Karpas-422 (cell line): ENCODE measurements at regions not wholly inside any gene's neighbourhood (a gene's known extent, or its start where the extent isn't known, plus 50 kb on each side); places are given as distances from the start of the nearest gene placed in this dataset.
A peak's percentile ranks its signal among the peaks of the same experiment; 100 is the strongest.
"Not testable (repeated sequence)": the region's sequence is repeated elsewhere in the genome, so short reads cannot be mapped to it uniquely, and the experiment has no call there.

Source experiments
- DNase-seq: peaks from one replicate; pipeline ENCODE4 v3.0.0-alpha.2; 2015
- H2AFZ ChIP-seq: fragments of 200-600 bp; sonication (generic); 2 replicates; pipeline ENCODE4 v1.6.1; 2014; ENCODE audit warnings: antibody characterized with exemption, low read length, mixed read lengths
- H3K27ac ChIP-seq: fragments of 200-600 bp; sonication (generic); 2 replicates; pipeline ENCODE4 v1.5.1; 2014; ENCODE audit warnings: mild to moderate bottlenecking, low read length, moderate library complexity
- H3K27me3 ChIP-seq: fragments of 200-600 bp; sonication (generic); 2 replicates; pipeline ENCODE4 v1.6.1; 2014; ENCODE audit warnings: low read length, mixed read lengths
- H3K36me3 ChIP-seq: fragments of 200-600 bp; sonication (generic); 2 replicates; pipeline ENCODE4 v1.6.1; 2014; ENCODE audit warnings: low read length, mixed read lengths; ENCODE audit not compliant: insufficient read depth
- H3K4me1 ChIP-seq: fragments of 200-600 bp; sonication (generic); 2 replicates; pipeline ENCODE4 v1.6.1; 2014; ENCODE audit warnings: mild to moderate bottlenecking, low read length, mixed read lengths
- H3K4me2 ChIP-seq: fragments of 200-600 bp; sonication (generic); 2 replicates; pipeline ENCODE4 v1.6.1; 2014; ENCODE audit warnings: low read length, low read depth, mild to moderate bottlenecking; ENCODE audit not compliant: poor library complexity, severe bottlenecking
- H3K4me3 ChIP-seq: fragments of 200-600 bp; sonication (generic); 2 replicates; pipeline ENCODE4 v1.5.1; 2014; ENCODE audit warnings: mild to moderate bottlenecking, antibody characterized with exemption, low read length, mixed read lengths
- H3K79me2 ChIP-seq: fragments of 200-600 bp; sonication (generic); 2 replicates; pipeline ENCODE4 v1.6.1; 2014; ENCODE audit warnings: mild to moderate bottlenecking, low read length, mixed read lengths
- H3K9ac ChIP-seq: fragments of 200-600 bp; sonication (generic); 2 replicates; pipeline ENCODE4 v1.6.0; 2014; ENCODE audit warnings: low read length
- H3K9me2 ChIP-seq: fragments of 200-600 bp; sonication (generic), shearing (Covaris generic); replicated peaks from 2 replicates; pipeline ENCODE4 v1.6.0; 2014; ENCODE audit warnings: mild to moderate bottlenecking, low read length, moderate library complexity; ENCODE audit not compliant: insufficient read depth
- H3K9me3 ChIP-seq: fragments of 300-700, 200-600 bp; sonication (generic); 2 replicates; pipeline ENCODE4 v1.6.1; 2014; ENCODE audit warnings: low read length, mixed read lengths
- H4K20me1 ChIP-seq: fragments of 200-600 bp; sonication (generic); 2 replicates; pipeline ENCODE4 v1.6.1; 2014; ENCODE audit warnings: mild to moderate bottlenecking, antibody characterized with exemption, low read length, low read depth; ENCODE audit not compliant: insufficient read depth

GRCh38 chr6:40848038-40848437 is 191.0 kb downstream of the UNC5CL start:
- Histone ChIP-seq H3K9me3 (no peaks in the 10 kb centered on the region), H3K36me3 (no peaks in the 10 kb centered on the region), H3K4me2 (no peak overlapping the region), H2AFZ (no peak overlapping the region), H3K4me3 (no peak overlapping the region), H3K9ac (no peak overlapping the region), H4K20me1 (no peaks in the 10 kb centered on the region), H3K79me2 (no peaks in the 10 kb centered on the region), H3K27me3 (no peaks in the 10 kb centered on the region), H3K9me2 (no peaks in the 10 kb centered on the region), H3K4me1 (no peaks in the 10 kb centered on the region), H3K27ac (no peak overlapping the region)
- DNase-seq, result no peak

DNA sequence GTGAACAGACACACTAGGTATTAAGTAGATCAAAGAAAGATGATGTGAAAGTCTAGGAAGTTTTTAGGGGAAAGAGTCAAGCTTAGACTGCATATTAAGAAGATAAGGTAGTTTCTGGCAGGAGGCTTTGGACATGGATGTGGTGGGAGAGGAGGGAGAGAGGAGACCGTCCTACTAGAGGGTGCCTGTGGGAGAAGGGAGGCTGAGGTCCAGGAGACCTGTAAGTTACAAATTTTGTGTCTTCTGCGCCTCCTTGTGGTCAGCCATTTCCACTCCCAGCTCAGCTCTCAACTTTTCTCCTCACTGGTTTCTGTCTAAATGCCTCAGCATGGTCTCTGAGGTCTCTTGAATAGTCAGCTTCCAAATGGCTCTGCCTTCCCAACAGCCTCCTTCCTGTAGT is 193.5 kb downstream of the UNC5CL start:
- Histone ChIP-seq H3K36me3 (no peaks in the 10 kb centered on the region), H3K4me2 (no peak overlapping the region), H3K79me2 (no peaks in the 10 kb centered on the region), H3K4me3 (no peak overlapping the region), H3K9ac (no peak overlapping the region), H3K27me3 (no peaks in the 10 kb centered on the region), H2AFZ (no peak overlapping the region), H3K9me3 (no peaks in the 10 kb centered on the region), H4K20me1 (no peaks in the 10 kb centered on the region), H3K27ac (no peak overlapping the region), H3K9me2 (no peaks in the 10 kb centered on the region), H3K4me1 (no peaks in the 10 kb centered on the region)
- DNase-seq, result peak; percentile 79

GRCh38 chr6:40844246-40844645 is 194.8 kb downstream of the UNC5CL start:
- no peak for DNase-seq
- no peaks in the 10 kb centered on the region for H3K9me2 ChIP-seq
- H3K27me3 ChIP-seq, result no peaks in the 10 kb centered on the region
- H3K79me2 ChIP-seq, result no peaks in the 10 kb centered on the region
- no peak overlapping the region for H3K27ac ChIP-seq
- no peak overlapping the region for H3K4me3 ChIP-seq
- H4K20me1 ChIP-seq, result no peaks in the 10 kb centered on the region
- H3K4me2 ChIP-seq, result no peak overlapping the region
- H3K9ac ChIP-seq, result no peak overlapping the region
- H3K36me3 ChIP-seq, result no peaks in the 10 kb centered on the region
- no peak overlapping the region for H2AFZ ChIP-seq
- no peaks in the 10 kb centered on the region for H3K4me1 ChIP-seq
- no peaks in the 10 kb centered on the region for H3K9me3 ChIP-seq

DNA sequence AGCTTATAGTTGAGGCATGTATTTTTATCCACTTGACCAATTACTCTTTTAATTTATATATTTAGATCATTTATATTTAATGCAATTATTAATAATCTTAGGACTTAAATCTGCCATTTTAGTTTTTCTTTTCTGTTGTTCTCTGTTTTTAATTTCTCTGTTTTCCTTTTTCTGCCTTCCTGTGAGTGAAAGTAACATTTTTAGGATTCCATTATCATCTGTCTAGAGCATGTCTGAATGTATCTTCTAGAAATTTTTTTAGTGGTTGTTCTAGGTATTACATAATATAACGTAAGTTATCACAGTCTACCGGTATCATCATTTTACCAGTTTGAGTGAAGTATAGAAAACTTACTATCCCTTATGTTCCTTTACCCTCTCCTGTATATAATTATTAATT is 197.3 kb downstream of the UNC5CL start:
- no peaks in the 10 kb centered on the region for H3K79me2 ChIP-seq
- H3K9ac ChIP-seq, result no peak overlapping the region
- H4K20me1 ChIP-seq, result no peaks in the 10 kb centered on the region
- no peak overlapping the region for H3K27ac ChIP-seq
- no peak overlapping the region for H3K4me2 ChIP-seq
- H3K9me3 ChIP-seq, result no peaks in the 10 kb centered on the region
- no peak overlapping the region for H2AFZ ChIP-seq
- H3K27me3 ChIP-seq, result no peaks in the 10 kb centered on the region
- no peaks in the 10 kb centered on the region for H3K9me2 ChIP-seq
- H3K4me3 ChIP-seq, result no peak overlapping the region
- no peaks in the 10 kb centered on the region for H3K36me3 ChIP-seq
- DNase-seq, result no peak
- H3K4me1 ChIP-seq, result peaks cover 6% of the 10 kb centered on the region

DNA sequence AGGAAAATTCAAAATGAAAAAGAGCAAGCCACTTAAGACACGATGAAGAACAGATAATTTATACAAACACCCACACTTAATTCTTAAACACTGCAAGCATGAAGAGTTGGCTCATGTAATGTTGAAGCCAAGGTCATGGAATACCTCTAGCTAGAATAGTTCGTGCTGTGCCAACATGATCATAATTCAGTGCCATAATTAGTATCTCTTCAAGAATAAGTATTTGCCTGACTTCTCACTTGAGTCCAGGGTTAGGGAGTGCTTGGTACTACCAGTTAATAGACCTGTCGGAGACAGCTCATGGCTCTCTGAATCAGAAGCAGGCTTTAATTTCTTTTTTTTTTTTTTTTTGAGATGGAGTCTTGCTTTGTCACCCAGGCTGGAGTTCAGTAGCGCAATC is 206.3 kb downstream of the UNC5CL start:
- Histone ChIP-seq H3K36me3 (no peaks in the 10 kb centered on the region), H3K4me1 (no peaks in the 10 kb centered on the region), H4K20me1 (no peaks in the 10 kb centered on the region), H3K9ac (no peak overlapping the region), H3K79me2 (no peaks in the 10 kb centered on the region), H3K27me3 (no peaks in the 10 kb centered on the region; the same call in 1 of the 2 replicates), H3K4me2 (no peak overlapping the region), H3K9me2 (no peaks in the 10 kb centered on the region), H2AFZ (no peak overlapping the region), H3K4me3 (no peak overlapping the region), H3K9me3 (no peaks in the 10 kb centered on the region), H3K27ac (no peak overlapping the region)
- no peak for DNase-seq

GRCh38 chr6:40831381-40831780 is 207.6 kb downstream of the UNC5CL start:
- Histone ChIP-seq H3K27ac (no peak overlapping the region), H4K20me1 (no peaks in the 10 kb centered on the region), H3K9ac (no peak overlapping the region), H3K36me3 (no peaks in the 10 kb centered on the region), H3K4me1 (no peaks in the 10 kb centered on the region), H3K4me2 (no peak overlapping the region), H3K27me3 (no peaks in the 10 kb centered on the region; the same call in 1 of the 2 replicates), H3K9me3 (no peaks in the 10 kb centered on the region), H3K4me3 (no peak overlapping the region), H2AFZ (no peak overlapping the region), H3K9me2 (no peaks in the 10 kb centered on the region), H3K79me2 (no peaks in the 10 kb centered on the region)
- no peak for DNase-seq

GRCh38 chr6:40825102-40825501 is 213.9 kb downstream of the UNC5CL start:
- no peak overlapping the region for H3K9ac ChIP-seq
- H3K27ac ChIP-seq, result no peak overlapping the region
- H4K20me1 ChIP-seq, result no peaks in the 10 kb centered on the region
- no peak for DNase-seq
- no peak overlapping the region for H3K4me2 ChIP-seq
- no peaks in the 10 kb centered on the region for H3K79me2 ChIP-seq
- no peaks in the 10 kb centered on the region for H3K36me3 ChIP-seq
- H3K27me3 ChIP-seq, result no peaks in the 10 kb centered on the region
- H2AFZ ChIP-seq, result no peak overlapping the region
- no peaks in the 10 kb centered on the region for H3K4me1 ChIP-seq
- no peaks in the 10 kb centered on the region for H3K9me3 ChIP-seq
- no peak overlapping the region for H3K4me3 ChIP-seq
- no peaks in the 10 kb centered on the region for H3K9me2 ChIP-seq

DNA sequence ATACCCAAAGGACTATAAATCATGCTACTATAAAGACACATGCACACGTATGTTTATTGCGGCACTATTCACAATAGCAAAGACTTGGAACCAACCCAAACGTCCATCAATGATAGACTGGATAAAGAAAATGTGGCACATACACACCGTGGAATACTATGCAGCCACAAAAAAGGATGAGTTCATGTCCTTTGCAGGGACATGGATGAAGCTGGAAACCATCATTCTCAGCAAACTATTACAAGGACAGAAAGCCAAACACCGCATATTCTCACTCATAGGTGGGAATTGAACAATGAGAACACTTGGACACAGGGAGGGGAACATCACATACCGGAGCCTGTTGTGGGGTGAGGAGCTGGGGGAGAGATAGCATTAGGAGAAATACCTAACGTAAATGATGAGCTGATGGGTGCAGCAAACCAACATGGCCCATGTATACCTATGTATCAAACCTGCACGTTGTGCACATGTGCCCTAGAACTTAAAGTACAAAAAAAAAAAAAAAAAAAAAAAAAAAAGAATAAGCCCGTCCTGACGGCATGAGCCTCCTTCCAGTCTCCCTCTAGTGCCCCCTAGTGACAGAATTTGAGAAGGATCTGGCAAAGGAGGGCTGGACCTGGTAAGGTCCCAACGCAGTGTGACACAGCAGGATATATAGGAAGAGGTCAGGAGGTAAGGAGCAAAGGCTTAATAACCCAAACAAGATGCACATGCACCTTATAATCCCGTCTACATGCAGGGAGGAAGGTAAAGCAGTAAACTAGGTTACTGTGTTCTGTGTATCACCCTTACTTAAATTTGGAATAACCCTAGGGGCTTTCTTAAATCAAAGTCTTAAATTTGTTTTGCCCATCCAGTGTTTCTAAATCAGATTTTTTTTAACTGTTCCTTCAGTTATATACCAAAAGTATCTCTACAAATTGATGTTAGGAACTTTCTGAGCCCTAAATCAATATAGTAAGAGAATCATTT is 214.8 kb downstream of the UNC5CL start:
- not testable (repeated sequence) for H4K20me1 ChIP-seq, H3K9me2 ChIP-seq, H3K4me2 ChIP-seq, H3K4me3 ChIP-seq, H3K79me2 ChIP-seq, H3K9ac ChIP-seq, H3K4me1 ChIP-seq, H3K36me3 ChIP-seq, H3K27me3 ChIP-seq, H2AFZ ChIP-seq, H3K9me3 ChIP-seq, H3K27ac ChIP-seq
- DNase-seq, result peak; percentile 92
